UCSD-AML1 (cell line): ENCODE measurements at regions not wholly inside any gene's neighbourhood (a gene's known extent, or its start where the extent isn't known, plus 50 kb on each side); places are given as distances from the start of the nearest gene placed in this dataset.

Source experiments
- DNase-seq: peaks from one replicate; lab custom pipeline; 2025; ENCODE audit not compliant: unreplicated experiment; lab: John Stamatoyannopoulos, UW

DNA sequence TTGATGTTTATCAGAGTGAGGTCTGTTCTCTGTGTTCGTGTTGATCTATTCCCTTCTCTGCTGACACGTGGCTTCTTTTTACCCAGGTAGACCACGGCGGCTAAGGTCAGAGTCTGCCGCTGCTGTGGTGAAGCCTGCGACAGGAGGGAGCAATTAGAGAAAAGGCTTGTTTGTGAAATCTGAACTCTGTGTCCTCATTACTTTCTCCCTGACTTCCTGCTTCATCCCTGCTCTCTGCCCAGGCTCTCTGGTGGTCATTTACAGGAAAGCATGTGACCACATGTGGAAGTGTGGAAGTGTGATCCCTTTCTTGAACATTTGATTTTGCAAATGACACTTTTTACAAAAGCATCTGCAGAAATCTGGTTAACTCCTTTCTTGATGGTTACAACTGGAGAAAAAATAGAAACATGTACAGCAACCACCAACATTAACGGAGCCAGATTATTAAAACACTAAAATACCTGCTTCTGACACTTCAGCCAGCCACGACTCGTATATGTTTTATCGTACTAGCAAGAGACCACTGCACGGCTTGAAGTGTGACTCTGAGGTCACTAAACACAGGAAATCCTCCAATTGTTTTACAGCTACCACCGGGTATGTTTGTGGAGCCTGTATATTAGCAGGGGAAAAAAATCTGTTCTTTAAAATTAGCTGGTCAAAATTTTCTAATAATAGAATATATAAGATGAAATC lies 388.6 kb upstream of the TMPO start:
- DNase-seq: no peak

DNA sequence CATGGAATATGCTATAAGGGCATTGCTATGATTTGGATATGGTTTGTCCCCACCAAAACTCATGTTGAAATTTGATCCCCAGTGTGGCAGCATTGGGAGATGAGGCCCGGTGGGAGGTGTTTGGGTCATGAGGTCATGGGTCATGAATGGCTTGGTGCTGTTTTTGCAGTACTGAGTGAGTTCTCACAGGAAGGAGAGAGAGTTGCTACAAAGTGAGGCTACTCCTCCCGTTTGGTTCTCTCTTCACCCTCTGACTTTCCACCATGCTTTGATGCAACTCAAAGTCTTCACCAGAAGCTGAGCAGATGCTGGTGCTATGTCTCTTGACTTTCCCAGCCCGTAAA lies 388.1 kb upstream of the TMPO start:
- no peak for DNase-seq

DNA sequence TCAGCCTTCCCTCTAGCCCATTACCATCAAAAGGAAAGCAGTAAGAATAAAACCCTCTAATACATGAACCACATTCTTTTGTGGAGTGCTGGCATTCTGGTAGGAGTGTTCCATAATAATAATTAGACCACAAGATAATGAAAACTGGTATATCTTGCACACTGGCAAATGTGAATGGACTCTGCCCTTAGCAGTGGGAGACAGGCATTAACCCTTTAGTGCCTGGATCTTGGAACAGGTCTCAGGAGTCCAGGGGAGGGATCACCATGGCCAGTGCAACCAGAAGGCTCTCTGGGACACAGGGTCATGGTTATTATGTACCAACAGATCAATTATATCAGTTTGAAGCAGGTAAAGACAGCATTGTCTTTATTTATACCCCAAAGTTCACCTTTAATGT lies 387.5 kb upstream of the TMPO start:
- DNase-seq: no peak

DNA sequence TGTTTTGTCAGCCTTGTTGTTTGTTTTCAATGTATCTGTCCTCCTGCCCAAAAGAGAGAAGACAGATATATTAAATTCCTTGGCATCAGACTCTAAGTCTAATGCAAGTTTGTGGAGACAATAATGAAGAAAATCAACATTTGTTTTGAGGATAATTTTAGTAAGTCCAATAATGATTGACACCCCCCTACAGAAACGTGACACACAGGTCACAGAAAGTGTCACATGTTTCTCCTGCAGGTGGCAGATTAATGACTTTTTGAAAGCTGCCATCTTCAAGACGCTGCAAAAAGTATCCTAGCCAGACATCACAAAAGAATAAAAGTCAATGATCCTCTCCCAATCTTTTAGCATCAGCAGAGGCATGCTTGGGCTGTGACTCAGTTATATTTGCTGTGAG lies 378.8 kb upstream of the TMPO start:
- no peak for DNase-seq

DNA sequence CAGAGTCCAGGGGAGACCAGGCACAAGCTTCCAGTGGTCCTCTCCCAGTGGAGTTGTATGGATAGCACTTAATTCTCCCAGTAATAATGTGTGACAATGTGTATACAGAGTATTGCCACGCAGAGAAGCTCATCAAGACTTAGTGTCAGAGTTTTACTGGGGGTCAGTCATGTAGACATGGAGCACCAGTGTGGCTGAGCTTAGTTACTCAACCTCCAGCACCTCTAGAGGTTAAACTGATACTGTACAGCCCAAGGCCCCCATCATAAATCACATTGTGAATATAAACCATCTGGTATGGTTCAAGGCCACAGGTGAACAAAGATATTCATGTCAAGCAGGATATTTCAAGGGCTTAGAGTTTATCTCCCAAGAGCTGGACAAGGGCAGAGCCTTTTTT lies 378.1 kb upstream of the TMPO start:
- DNase-seq: no peak

DNA sequence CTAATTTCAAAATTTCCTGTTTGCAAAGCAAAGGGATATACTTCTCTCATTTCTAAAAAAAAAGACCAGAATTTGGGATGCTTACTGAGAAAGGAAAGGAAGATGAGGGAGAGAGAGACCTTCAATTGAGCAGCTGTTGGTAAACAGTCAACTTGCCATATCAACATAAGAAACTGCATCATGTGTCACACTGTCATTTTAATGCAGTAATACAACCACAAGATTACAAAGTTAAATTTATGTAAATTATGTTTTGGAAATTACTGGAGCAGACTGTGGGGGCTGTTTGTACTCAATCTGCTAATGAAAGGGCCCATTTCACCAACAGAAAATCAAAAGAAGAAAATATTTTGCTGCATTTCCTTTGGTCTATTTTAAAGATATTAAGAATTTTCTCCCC lies 370.4 kb upstream of the TMPO start:
- no peak for DNase-seq

DNA sequence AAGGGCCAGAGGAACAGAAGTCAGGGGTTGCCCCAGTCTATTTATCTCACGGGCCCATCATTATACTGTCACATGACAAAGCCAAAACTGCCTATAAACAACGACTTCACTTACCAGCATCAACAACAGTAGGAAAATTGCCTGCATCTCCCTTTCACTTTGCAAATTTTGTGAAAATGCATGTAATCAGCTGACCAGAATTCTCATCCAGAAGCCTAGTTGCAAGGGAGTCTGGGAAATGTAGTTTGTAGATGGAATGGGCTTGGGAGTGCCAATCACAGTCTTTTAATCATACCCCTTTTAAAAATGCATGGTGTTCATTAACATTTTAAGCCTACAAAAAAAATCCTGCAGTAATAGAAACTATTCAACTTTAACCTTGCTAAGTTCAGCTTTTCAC lies 369.3 kb upstream of the TMPO start:
- DNase-seq: no peak

DNA sequence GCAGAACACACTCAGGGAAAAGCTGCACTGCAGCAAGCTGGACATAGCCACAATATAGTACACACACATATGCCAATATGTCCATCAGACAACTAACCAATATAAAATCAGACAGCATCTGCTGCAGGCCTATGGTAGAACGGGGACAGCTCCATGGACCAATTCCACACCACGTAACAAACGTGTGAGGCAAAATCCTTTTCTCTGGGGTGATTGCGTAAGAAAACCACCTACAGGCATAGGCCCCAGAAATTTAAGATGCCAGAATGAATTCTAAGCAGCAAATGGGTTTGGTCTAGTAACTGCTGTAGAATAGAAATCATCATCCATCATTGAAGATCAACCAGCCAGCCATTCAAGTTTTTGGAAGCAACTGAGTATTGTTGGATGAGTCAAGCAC lies 368.9 kb upstream of the TMPO start:
- DNase-seq: no peak

DNA sequence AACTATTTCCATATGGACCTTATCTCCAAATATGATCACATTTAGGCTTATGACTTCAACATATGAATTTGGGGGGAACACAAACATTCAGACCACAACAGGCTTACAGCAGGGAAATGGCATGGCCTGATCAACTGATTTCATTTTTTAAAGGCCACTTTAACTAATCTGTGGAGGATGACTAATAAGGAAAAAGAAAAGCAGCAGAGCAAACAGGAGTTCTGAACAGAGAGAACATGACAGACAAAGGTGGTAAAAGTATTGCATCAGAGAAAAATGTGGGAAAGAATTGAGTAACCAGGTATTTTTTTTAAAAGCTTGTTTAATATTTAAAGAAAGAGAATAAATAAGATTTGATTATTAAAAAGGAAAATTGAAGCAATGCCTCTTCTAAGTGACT lies 366.1 kb upstream of the TMPO start:
- no peak for DNase-seq

DNA sequence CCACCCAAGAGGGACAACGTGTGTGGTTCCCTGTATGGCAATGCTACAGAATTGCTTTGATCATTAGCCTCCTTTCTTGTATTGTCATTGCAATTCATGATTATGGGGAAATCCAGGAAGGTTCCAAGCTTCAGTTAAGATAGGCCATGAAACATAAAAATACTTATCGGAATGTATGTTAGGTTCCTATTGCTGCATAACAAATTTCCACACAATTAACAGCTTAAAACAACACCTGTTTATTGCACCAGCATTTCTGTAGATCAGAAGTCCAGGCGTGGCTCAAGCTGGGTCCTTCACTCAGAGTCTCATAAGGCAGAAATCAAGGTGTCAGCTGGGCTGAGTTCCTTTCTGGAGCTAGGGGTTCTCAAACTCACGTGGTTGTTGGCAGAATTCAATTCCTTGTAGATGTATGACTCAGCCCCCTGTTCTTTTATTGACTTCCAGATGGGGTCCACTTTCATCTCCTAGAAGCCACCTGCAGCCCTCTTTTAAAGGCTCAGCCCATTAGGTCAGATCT lies 365.6 kb upstream of the TMPO start:
- DNase-seq: no peak

DNA sequence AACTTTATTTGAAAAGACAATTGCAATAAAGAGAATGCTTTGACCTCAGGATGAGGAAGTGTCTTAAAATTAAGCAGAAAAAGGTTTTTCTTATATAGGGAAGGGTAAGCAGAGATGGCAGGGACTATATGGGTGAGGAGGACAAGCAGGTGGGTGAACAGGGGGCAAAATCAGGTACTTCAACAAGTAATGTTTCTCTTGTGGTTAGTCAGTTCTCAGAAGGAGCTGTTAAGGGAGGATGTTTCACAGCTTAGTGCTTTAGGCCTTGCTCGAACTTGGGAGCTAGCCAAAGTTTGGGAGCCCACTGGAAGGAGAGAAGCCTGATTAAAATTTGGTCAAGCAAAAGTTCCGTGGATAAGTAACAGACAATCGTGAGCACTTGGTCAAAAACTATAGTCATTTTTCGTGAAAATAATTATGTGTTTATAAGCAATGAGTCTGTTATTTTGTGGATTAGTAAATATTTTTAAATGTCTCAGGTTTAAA lies 364.2 kb upstream of the TMPO start:
- no peak for DNase-seq

DNA sequence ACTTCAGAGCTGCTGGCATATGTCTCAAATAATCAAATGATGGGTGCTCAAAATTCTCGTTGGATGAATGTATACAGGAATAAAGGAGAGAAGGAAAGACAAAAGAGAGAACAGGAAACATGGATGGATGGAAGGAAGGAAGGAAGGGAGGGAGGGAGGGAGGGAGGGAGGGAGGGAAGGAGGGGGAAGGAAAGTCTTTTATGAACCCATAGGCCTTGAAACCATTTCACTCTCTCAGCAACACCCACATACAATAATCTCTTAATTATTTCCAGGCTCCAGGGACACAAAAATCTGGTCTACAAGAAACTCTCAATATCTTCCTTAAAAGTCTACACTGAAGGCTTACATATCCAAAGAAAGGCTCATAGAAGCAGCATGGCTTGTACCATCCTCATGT lies 363.4 kb upstream of the TMPO start:
- no peak for DNase-seq

DNA sequence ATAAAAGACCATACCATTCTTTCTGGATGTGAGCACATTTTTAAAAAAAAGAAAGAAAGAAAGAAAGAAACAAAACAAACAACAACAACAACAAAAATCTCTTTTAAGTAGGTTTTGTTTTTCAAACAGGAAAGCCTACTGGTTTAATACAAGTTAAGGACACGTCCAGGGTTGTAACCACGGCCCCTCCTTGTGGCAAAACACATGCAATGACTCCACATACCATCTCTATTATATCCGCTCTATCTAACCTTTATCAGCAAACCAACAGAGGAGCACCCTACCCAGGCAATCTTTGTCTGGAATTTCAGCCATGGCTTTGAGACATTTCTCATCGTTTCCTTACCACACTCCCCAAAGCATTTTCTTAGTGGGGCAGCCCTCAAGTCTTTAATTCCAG lies 360.5 kb upstream of the TMPO start:
- DNase-seq: no peak

DNA sequence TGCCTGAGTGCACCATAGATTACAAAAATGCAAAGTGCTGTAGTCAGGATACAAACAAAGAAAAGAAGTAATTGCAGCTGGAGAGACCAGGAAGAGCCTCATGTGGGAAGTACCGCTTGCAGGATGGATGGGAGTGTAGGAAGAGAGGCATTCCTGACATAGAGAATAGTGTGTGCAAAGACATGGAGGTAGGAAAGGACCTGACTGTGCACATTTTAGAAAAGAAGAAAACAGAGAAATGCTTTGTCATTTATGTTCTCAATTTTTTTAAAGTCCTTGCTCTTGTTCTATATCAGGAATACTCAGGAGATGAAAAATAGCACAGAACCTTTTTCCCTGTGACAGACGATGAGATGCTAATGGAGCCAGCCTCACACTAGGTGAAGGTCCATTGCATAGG lies 358.7 kb upstream of the TMPO start:
- no peak for DNase-seq

DNA sequence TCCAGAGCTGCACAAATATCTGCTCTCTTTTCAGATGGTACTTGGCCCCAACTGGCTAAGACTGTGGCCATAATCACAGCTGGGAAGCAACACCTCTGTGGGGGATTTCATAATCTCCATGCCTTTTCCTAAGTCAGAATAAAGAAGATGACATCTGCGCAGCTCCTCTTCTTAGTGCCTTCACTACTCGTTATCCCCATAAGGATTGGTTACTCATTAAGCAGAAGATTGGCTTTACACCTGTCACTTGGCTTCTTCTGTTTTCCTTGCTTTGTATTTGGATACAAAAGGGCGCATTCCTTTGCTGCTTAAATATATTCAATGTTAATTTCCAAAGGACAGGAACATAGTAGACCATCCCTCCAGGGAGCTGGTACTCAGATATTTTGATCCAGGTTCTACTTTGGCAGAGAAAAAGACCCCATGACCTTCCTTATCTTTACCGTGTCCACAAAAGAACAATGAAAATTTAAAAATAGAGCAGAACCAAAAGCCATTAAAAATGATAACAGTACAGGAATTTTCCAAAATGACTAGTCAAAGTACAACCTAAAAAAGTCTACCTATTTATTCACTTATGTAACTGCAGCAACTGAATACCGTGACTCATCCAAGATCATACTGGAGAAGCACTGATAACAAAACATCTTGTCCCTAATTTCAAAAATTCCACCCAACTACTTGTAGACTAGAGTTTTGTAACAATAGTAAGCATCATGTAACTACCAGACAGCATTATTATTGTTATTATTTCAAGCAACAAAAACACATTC lies 352.3 kb upstream of the TMPO start:
- DNase-seq: no peak

DNA sequence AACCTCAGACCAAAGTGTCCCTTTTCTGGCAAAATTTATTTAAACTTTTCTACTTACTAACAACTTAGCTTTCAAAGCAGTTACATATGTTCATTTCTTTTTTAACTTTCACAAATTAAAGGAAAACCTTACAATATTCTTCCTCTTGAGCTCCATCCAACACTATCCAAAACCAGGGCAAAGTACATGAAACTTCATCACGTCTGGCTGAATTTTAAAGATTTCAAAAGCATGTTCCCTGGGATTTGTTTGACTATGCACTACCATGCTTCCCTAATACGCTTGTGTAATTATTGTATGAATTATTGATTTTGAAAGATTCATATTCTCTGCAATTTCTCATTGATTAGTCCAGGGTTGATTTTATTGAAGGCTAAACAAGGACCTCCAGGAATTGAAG lies 343.1 kb upstream of the TMPO start:
- no peak for DNase-seq

DNA sequence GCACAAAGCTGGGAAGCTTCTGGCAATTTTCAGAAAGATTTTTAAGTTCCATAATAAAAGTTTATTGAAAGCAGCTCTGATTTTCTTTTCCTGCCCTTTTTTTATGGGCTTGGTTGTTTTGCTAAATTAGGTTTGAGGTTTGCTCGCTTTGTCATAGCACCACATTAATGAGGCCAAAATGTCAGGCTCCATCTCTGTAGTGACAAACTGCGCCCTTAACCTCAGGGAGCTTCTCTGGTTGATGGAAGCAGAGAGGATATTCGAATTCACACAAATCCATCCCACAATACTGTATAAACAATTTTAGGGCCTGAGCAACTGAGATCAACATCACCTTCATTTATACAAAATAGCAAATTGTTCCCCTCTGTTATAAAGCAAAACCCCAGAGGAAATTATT lies 342.6 kb upstream of the TMPO start:
- DNase-seq: no peak

DNA sequence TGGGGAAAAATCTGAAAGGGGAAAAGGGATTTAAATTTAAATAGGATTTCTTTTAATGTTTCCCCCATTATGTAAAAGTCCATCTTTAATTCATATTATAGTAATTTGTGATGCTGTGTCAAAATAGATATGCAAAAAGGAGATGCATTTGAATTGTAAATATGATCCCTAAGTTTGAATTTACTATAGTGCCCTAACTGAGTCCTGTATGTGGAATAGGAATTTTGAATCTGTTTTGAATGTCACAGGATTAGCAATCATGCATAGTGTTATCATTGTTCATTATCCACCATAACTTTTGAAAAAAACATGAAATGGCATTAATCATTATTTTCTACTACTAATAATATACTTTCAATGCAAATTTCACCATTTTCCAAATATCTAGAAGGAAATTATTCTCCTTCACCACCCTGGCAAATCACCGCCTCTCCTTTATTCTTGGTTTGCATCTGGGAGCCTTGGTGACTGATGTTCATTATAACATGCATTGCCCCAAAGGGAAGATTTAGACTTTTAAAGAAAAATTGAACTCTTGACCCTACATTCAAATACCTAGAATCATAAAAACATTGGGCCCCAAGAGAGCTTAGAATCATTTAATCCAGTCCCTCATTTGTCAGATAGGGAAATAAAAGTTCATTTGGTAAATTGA lies 341.5 kb upstream of the TMPO start:
- DNase-seq: no peak

DNA sequence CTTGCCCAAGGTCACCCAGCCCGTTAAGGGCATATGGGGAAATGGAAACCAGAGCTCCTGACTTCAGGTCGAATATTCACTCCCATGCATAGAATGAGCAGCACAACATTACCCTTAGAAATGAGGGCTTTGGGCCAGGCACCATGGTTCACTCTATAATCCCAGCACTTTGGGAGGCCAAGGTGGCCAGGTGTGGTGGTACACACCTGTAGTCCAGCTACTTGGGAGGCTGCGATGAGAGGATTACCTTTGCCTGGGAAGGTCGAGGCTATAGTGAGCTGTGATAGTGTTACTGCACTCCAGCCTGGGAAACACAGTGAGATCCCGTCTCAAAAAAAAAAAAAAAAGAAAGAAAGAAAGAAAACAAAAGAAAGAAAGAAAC lies 341.0 kb upstream of the TMPO start:
- DNase-seq: no peak

DNA sequence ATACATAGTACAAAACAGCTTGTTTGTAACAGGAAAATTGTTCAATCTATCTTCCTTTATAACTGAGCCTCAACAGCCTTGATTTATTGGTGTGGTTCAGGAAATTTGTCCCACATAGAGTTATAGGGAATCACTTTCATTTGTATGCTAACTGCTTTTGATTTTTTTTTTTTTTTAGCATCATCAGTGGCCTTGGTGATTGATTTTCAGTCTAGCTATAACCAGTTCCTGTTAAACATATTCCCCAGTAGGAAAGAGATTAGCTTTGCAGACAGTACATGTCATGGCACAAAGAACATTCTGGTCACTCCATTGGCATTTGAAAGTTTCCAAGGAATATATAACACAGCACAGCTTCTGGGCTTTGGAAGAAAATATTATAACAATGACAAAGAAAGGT lies 337.3 kb upstream of the TMPO start:
- no peak for DNase-seq

DNA sequence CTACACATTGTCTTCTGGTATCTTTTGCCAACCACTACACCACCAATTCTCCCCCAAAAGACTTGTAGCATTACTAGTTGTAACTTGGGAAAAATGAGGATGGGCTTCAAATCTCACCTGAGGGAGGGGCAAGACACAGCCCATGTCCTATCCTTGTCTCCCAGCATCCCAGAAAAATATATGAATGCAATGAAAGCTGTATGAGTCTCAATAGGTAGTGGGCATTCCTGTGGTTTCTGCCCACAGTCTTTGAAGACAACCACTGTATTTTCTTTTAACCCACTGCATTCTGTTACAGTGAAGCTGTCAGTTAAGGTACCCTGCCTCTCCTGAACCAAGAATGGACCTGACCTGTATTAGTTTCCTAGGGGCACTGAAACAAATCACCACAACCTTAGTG lies 336.2 kb upstream of the TMPO start:
- DNase-seq: no peak

DNA sequence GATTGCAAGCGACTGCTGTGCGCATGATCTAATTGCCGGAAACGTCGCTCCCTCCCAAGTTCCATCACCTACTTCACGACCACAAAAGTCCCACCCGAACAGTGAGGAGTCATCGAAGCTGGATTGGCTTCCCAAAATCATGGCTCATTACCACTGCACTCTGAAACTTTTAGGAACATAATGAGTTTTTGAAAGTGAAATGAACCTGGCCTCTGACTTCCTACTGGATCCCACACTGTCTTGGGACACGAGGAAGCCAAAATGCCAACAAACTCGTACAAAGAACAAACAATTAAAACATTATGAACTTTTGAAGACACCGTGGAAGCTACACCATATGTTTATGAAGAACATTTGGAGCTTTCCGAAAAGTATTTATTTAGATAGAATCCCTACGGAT lies 334.8 kb upstream of the TMPO start:
- DNase-seq: no peak
